Stimulated activated CD4-positive, alpha-beta T cell treated with anti-CD3 and anti-CD28 coated beads, Interleukin-2, amount 100 ng/mL, for 24 hours (primary cell): ENCODE measurements at regions not wholly inside any gene's neighbourhood (a gene's known extent, or its start where the extent isn't known, plus 50 kb on each side); places are given as distances from the start of the nearest gene placed in this dataset.

Experiments used
- DNase-seq, 2 donors: peaks; one replicate each; pipeline ENCODE4 v3.0.0-alpha.2; 2020

DNA sequence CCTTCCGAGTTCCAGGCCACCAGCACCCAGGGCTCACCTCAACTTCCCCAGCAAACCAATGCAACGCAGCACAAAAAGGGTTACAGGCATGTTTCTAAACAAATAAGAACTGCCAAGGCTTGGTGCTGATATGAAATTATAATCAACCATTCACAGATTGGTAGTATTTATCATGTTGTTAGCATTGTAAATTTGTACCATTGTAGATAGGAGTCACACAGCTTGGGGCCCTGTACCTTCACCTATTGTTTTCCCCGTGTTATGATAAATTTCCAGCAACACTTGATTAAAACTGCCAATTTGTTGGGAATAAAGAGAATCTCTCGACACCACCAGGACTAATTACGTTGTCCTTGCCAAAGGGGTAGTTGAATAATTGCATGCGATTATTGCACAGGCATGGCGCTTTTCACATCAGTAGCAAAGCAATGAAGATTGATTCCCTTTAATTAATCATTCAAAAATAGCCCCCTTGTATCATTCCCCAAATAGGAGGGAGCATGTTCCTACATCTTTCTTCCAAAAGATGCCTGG is 454.1 kb downstream of the ZNF608 start:
- no peak for DNase-seq

GRCh38 chr5:124289641-124290311 is 456.7 kb downstream of the ZNF608 start:
- DNase-seq: no peak

GRCh38 chr5:124289130-124289529 is 457.3 kb downstream of the ZNF608 start:
- DNase-seq: no peak

GRCh38 chr5:124287813-124288212 is 458.6 kb downstream of the ZNF608 start:
- no peak for DNase-seq

GRCh38 chr5:124285733-124286132 is 460.7 kb downstream of the ZNF608 start:
- no peak for DNase-seq

GRCh38 chr5:124285071-124285470 is 461.4 kb downstream of the ZNF608 start:
- no peak for DNase-seq

GRCh38 chr5:124283031-124283430 is 463.4 kb downstream of the ZNF608 start:
- DNase-seq: no peak

GRCh38 chr5:124280079-124280478 is 466.4 kb downstream of the ZNF608 start:
- no peak for DNase-seq

DNA sequence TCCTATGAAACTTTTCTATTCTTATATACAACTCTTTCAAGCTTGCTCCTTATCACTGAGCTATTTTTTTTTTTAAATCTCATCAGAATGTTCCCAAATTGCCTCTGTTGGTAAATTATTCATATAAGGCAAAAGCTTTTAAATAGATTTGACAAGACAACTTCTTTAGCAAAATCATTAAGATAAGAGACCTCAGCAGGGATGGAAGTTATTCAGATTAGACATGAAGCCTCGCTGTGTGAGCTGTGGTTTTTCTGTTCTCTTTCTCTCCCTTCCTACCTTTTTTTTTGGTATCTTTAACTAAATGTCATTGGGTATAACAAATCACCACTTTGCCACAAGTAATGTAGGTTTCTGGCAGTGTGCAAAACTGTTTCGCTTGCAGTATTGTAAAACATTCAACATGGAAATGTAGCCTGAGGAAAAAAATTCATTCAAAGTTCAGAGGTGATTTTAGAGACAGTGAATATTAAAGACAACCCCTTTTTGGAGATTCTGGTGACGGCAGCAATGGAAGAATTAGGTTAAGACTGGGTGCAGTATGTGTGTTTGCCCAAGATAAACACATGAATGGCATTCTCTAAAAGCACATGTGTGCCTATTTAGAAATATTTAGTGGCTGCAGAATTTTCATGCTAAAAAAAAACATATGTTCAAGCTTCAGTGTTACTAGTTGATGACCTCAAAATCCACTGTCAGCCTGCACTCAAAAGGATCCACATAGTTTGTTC is 467.1 kb downstream of the ZNF608 start:
- no peak for DNase-seq

DNA sequence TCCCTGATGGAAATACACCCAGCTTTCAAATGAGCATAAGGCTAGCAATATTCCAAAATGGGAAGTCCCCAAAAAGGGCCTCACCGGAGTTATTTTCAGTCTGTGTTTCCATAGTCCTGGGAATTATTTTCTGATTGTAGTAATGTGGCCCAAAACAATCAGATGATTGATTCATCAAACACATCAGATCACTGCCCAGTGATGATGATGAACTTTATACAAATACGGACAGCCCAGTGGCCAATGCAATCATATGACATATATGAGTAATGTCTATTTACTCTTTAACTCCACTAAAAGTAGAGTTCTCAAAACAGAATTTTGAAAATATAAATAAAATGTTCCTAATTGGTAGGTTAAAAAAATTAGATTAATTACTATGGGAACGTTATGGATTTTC is 467.8 kb downstream of the ZNF608 start:
- no peak for DNase-seq

GRCh38 chr5:124277767-124278545 is 468.5 kb downstream of the ZNF608 start:
- DNase-seq: no peak

GRCh38 chr5:124276166-124276565 is 470.3 kb downstream of the ZNF608 start:
- no peak for DNase-seq

DNA sequence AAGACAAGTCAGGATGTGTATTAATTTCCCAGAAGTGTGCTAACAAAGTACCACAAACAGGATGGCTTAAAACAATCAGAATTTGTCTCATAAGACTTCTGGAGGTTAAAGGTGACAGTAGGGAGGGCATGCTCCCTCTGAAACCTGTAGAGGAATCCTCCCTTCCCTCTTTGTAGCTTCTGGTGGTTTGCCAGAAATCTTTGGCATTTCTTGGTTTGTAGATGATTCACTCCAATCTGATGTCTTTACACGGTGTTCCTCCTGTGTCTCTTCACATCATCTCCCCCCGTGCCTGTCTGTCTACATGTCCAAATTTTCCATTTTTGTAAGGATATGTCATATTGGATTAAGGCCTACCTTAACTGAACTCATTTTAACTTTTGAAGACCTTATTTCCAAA is 471.5 kb downstream of the ZNF608 start:
- no peak for DNase-seq

GRCh38 chr5:124264499-124264898 is 481.9 kb downstream of the ZNF608 start:
- DNase-seq: no peak

GRCh38 chr5:124263680-124264491 is 482.6 kb downstream of the ZNF608 start:
- DNase-seq: no peak

- no peak for DNase-seq
Observed at GRCh38 chr5:124262991-124263571, 483.4 kb downstream of the ZNF608 start.

- DNase-seq: no peak
Observed at GRCh38 chr5:124262470-124262869, 484.0 kb downstream of the ZNF608 start.

DNA sequence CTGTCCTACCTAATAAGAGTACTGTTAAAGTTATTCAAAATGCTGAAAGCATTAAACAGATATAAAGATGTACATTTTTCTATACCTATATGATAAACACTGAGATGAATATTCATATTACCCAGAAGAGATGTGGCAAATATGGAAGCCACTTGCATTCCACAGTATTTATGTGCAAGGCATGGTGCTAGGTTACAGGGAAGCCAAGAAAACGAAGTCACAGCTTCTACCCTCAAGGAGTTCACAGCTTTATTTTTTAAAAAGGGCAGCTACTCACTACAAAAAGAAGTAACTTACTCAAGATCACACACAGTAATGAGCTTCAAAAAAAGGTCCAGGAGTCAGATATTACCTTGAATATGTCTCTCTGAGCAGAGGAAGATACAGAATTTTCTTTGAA is 484.6 kb downstream of the ZNF608 start:
- DNase-seq: no peak

DNA sequence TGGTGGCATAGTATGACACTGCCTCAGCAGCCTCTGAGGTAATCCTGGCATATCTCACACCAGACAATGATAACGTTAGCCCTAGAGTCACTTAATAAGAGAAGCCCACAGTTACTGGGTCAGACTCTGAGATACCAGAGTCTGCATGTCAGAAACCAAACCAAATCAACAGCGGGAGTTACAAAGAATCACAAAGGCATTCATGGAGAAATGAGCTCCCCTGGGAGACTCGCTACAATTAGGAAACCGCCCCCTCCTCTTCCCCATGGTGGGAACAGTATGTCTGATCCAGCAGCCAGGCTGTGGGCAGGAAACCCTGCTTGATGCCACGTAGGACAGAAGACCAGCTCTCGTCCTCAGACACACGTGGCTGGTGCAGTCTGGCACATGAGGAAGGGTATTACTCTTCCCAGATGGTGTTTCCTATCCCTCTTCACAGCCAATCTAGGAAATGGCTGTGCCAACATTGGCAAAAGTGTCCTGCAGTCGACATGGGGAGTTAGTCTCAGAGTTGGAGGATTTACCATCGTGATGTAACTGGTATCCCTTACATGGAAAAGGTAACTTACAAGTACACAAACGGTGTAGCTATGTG is 485.4 kb downstream of the ZNF608 start:
- DNase-seq: no peak

GRCh38 chr5:124259017-124259416 is 487.4 kb downstream of the ZNF608 start:
- DNase-seq: no peak

GRCh38 chr5:124257048-124257447 is 489.4 kb downstream of the ZNF608 start:
- no peak for DNase-seq
